ENCODE measurements at regions not wholly inside any gene's neighbourhood (a gene's known extent, or its start where the extent isn't known, plus 50 kb on each side); places are given as distances from the start of the nearest gene placed in this dataset.

GRCh38 chr5:103910786-103911185, 348.2 kb upstream of the NUDT12 start:
- no peak for ATAC-seq (ENCODE audit: low read depth)
- Mint-ChIP-seq H3K9me3 (peaks cover 2% of the 10 kb centered on the region), H3K36me3 (no peaks in the 10 kb centered on the region), H3K4me3 (no peak overlapping the region), H3K27ac (no peak overlapping the region), H3K4me1 (no peaks in the 10 kb centered on the region), H3K27me3 (no peaks in the 10 kb centered on the region)
- DNase-seq (ENCODE audit: low spot score in 2 of 2): no peak

- DNase-seq (ENCODE audit: low spot score in 2 of 2) (no peak), ATAC-seq (ENCODE audit: low read depth) (no peak)
- Mint-ChIP-seq H3K27me3 (no peaks in the 10 kb centered on the region), H3K27ac (no peak overlapping the region), H3K4me1 (no peaks in the 10 kb centered on the region), H3K9me3 (peaks cover 4% of the 10 kb centered on the region), H3K36me3 (no peaks in the 10 kb centered on the region), H3K4me3 (no peak overlapping the region)
Observed at GRCh38 chr5:103910011-103910410, 347.4 kb upstream of the NUDT12 start.

- DNase-seq (ENCODE audit: low spot score in 2 of 2) (no peak), ATAC-seq (ENCODE audit: low read depth) (no peak)
- Mint-ChIP-seq H3K4me3 (no peak overlapping the region), H3K27ac (no peak overlapping the region), H3K27me3 (no peaks in the 10 kb centered on the region), H3K9me3 (peaks cover 5% of the 10 kb centered on the region), H3K36me3 (no peaks in the 10 kb centered on the region), H3K4me1 (no peaks in the 10 kb centered on the region)
Observed at GRCh38 chr5:103909391-103909790, 346.8 kb upstream of the NUDT12 start.

- Mint-ChIP-seq H3K27ac (no peak overlapping the region), H3K36me3 (no peaks in the 10 kb centered on the region)
- no peak for ATAC-seq (ENCODE audit: low read depth)
Observed at GRCh38 chr5:103908336-103909080, 345.9 kb upstream of the NUDT12 start.

GRCh38 chr5:103907001-103907400, 344.4 kb upstream of the NUDT12 start:
- Mint-ChIP-seq H3K4me1 (no peaks in the 10 kb centered on the region), H3K9me3 (peaks cover 10% of the 10 kb centered on the region), H3K4me3 (no peak overlapping the region), H3K27me3 (no peaks in the 10 kb centered on the region), H3K27ac (no peak overlapping the region), H3K36me3 (no peaks in the 10 kb centered on the region)
- no peak for ATAC-seq (ENCODE audit: low read depth)
- no peak for DNase-seq (ENCODE audit: low spot score in 2 of 2)

More at GRCh38 chr5:103908336-103909080, 345.9 kb upstream of the NUDT12 start:
- H3K27me3 Mint-ChIP-seq: no peaks in the 10 kb centered on the region
- H3K9me3 Mint-ChIP-seq: peaks cover 10% of the 10 kb centered on the region
- no peak for DNase-seq (ENCODE audit: low spot score in 2 of 2)
- H3K4me1 Mint-ChIP-seq: no peaks in the 10 kb centered on the region
- H3K4me3 Mint-ChIP-seq: no peak overlapping the region

- no peaks in the 10 kb centered on the region for H3K27me3 Mint-ChIP-seq
- H3K27ac Mint-ChIP-seq: no peak overlapping the region
- H3K36me3 Mint-ChIP-seq: no peaks in the 10 kb centered on the region
- ATAC-seq (ENCODE audit: low read depth) (no peak), DNase-seq (ENCODE audit: low spot score in 2 of 2) (no peak)
- no peaks in the 10 kb centered on the region for H3K4me1 Mint-ChIP-seq
- peaks cover 8% of the 10 kb centered on the region for H3K9me3 Mint-ChIP-seq
- no peak overlapping the region for H3K4me3 Mint-ChIP-seq
Observed at GRCh38 chr5:103904651-103905050, 342.1 kb upstream of the NUDT12 start.

GRCh38 chr5:103902893-103903292, 340.3 kb upstream of the NUDT12 start:
- Mint-ChIP-seq H3K27ac (no peak overlapping the region), H3K9me3 (peaks cover 8% of the 10 kb centered on the region), H3K4me3 (no peak overlapping the region), H3K4me1 (no peaks in the 10 kb centered on the region), H3K27me3 (no peaks in the 10 kb centered on the region), H3K36me3 (no peaks in the 10 kb centered on the region)
- ATAC-seq (ENCODE audit: low read depth) (no peak), DNase-seq (ENCODE audit: low spot score in 2 of 2) (no peak)

GRCh38 chr5:103901885-103902284, 339.3 kb upstream of the NUDT12 start:
- ATAC-seq (ENCODE audit: low read depth) (no peak), DNase-seq (ENCODE audit: low spot score in 2 of 2) (no peak)
- Mint-ChIP-seq H3K27me3 (no peaks in the 10 kb centered on the region), H3K27ac (no peak overlapping the region), H3K36me3 (no peaks in the 10 kb centered on the region), H3K9me3 (peaks cover 8% of the 10 kb centered on the region), H3K4me3 (no peak overlapping the region), H3K4me1 (no peaks in the 10 kb centered on the region)

- Mint-ChIP-seq H3K36me3 (no peaks in the 10 kb centered on the region), H3K27me3 (no peaks in the 10 kb centered on the region), H3K4me3 (no peak overlapping the region), H3K4me1 (no peaks in the 10 kb centered on the region), H3K9me3 (peaks cover under 1% of the 10 kb centered on the region), H3K27ac (no peak overlapping the region)
- DNase-seq (ENCODE audit: low spot score in 2 of 2): no peak
- ATAC-seq (ENCODE audit: low read depth): no peak
Observed at GRCh38 chr5:103896593-103896992, 334.0 kb upstream of the NUDT12 start.

- Mint-ChIP-seq H3K4me3 (no peak overlapping the region), H3K36me3 (no peaks in the 10 kb centered on the region), H3K9me3 (peaks cover 1% of the 10 kb centered on the region), H3K27ac (no peak overlapping the region), H3K4me1 (no peaks in the 10 kb centered on the region), H3K27me3 (no peaks in the 10 kb centered on the region)
- ATAC-seq (ENCODE audit: low read depth): no peak
- DNase-seq (ENCODE audit: low spot score in 2 of 2): no peak
Observed at GRCh38 chr5:103895738-103896137, 333.1 kb upstream of the NUDT12 start.

- no peak overlapping the region for H3K4me3 Mint-ChIP-seq
- H3K9me3 Mint-ChIP-seq: peaks cover 1% of the 10 kb centered on the region
- no peaks in the 10 kb centered on the region for H3K27me3 Mint-ChIP-seq
- DNase-seq (ENCODE audit: low spot score in 2 of 2): no peak
- H3K27ac Mint-ChIP-seq: no peak overlapping the region
- ATAC-seq (ENCODE audit: low read depth): no peak
- H3K4me1 Mint-ChIP-seq: no peaks in the 10 kb centered on the region
- no peaks in the 10 kb centered on the region for H3K36me3 Mint-ChIP-seq
Observed at GRCh38 chr5:103894882-103895281, 332.3 kb upstream of the NUDT12 start.

GRCh38 chr5:103891151-103891550, 328.6 kb upstream of the NUDT12 start:
- Mint-ChIP-seq H3K27me3 (no peaks in the 10 kb centered on the region), H3K27ac (no peak overlapping the region), H3K36me3 (no peaks in the 10 kb centered on the region), H3K4me3 (no peak overlapping the region), H3K9me3 (peaks cover 4% of the 10 kb centered on the region), H3K4me1 (no peaks in the 10 kb centered on the region)
- DNase-seq (ENCODE audit: low spot score in 2 of 2): no peak
- no peak for ATAC-seq (ENCODE audit: low read depth)

GRCh38 chr5:103890313-103890712, 327.7 kb upstream of the NUDT12 start:
- Mint-ChIP-seq H3K27me3 (no peaks in the 10 kb centered on the region), H3K4me1 (no peaks in the 10 kb centered on the region), H3K9me3 (peaks cover 4% of the 10 kb centered on the region), H3K27ac (no peak overlapping the region), H3K36me3 (no peaks in the 10 kb centered on the region), H3K4me3 (no peak overlapping the region)
- no peak for ATAC-seq (ENCODE audit: low read depth)
- no peak for DNase-seq (ENCODE audit: low spot score in 2 of 2)

GRCh38 chr5:103889500-103890209, 327.1 kb upstream of the NUDT12 start:
- Mint-ChIP-seq H3K4me3 (no peak overlapping the region), H3K4me1 (no peaks in the 10 kb centered on the region), H3K9me3 (peaks cover 4% of the 10 kb centered on the region), H3K27me3 (no peaks in the 10 kb centered on the region), H3K27ac (no peak overlapping the region), H3K36me3 (no peaks in the 10 kb centered on the region)
- DNase-seq (ENCODE audit: low spot score in 2 of 2) (no peak), ATAC-seq (ENCODE audit: low read depth) (no peak)

- H3K4me1 Mint-ChIP-seq: no peaks in the 10 kb centered on the region
- H3K27ac Mint-ChIP-seq: no peak overlapping the region
- H3K4me3 Mint-ChIP-seq: no peak overlapping the region
- no peaks in the 10 kb centered on the region for H3K36me3 Mint-ChIP-seq
- H3K9me3 Mint-ChIP-seq: peaks cover 4% of the 10 kb centered on the region
- H3K27me3 Mint-ChIP-seq: no peaks in the 10 kb centered on the region
- ATAC-seq (ENCODE audit: low read depth) (no peak), DNase-seq (ENCODE audit: low spot score in 2 of 2) (no peak)
Observed at GRCh38 chr5:103886826-103887225, 324.2 kb upstream of the NUDT12 start.
